ENCODE measurements at regions not wholly inside any gene's neighbourhood (a gene's known extent, or its start where the extent isn't known, plus 50 kb on each side); places are given as distances from the start of the nearest gene placed in this dataset.

DNA sequence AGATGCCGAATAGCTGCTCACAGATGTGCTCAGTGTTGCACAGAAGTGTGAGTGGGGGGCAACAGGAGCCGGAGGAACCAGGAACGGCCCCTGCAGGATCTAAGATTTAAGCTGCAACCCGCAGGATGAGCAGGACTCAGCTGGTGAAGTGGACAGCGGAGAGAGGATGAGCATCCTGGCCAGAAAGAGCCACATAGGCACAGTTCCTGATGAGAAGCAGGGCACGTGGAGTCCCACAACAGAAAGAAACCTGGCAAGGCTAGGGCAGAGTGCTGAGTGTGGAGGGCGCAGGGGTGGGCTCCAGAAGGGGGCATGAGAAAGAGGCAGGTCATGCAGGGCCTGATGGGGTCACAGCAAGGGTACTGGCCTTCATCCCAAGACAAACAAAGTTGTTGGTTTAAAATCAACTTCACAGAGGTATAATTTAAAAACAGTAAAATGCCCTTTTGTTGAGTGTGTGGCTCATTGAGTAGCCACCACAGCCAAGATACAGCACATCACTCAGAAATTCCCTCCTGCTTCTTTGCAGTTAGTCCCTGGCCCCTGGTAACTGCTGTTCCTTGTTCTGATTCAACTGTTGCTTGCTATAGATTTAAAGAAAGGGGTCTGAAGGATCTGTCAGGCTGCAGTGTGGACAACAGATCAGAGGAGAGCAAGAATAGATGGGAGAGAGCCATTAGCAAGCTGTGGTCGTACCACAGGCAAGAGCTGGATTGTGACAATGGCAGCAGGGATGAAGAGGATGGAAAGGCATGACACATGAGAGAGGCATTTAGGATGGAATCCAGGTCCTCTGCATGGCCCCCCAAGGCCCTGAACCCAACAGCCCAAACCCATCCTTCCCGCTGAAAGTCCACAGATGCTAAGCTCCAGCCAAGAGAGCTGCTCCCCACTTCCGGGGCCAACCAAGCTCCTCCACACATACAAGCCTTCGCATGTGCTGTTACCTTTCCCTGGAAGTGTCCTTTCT is 53.1 kb upstream of the OSBPL3 start:
- TF ChIP-seq, protein P1, sequence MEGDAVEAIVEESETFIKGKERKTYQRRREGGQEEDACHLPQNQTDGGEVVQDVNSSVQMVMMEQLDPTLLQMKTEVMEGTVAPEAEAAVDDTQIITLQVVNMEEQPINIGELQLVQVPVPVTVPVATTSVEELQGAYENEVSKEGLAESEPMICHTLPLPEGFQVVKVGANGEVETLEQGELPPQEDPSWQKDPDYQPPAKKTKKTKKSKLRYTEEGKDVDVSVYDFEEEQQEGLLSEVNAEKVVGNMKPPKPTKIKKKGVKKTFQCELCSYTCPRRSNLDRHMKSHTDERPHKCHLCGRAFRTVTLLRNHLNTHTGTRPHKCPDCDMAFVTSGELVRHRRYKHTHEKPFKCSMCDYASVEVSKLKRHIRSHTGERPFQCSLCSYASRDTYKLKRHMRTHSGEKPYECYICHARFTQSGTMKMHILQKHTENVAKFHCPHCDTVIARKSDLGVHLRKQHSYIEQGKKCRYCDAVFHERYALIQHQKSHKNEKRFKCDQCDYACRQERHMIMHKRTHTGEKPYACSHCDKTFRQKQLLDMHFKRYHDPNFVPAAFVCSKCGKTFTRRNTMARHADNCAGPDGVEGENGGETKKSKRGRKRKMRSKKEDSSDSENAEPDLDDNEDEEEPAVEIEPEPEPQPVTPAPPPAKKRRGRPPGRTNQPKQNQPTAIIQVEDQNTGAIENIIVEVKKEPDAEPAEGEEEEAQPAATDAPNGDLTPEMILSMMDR (IDR thresholded peaks at IDR 0.05), result no peak
- TF ChIP-seq ZFX (IDR thresholded peaks at IDR 0.05; ENCODE audit: borderline replicate concordance), result no peak
